ENCODE measurements at regions not wholly inside any gene's neighbourhood (a gene's known extent, or its start where the extent isn't known, plus 50 kb on each side); places are given as distances from the start of the nearest gene placed in this dataset.
A peak's percentile ranks its signal among the peaks of the same experiment; 100 is the strongest.

GRCh38 chr3:10702961-10703740, 112.9 kb upstream of the SLC6A11 start:
- peak; percentile 14 for DNase-seq (ENCODE audit: low read depth)
- no peak for TF ChIP-seq CTCF (IDR thresholded peaks at IDR 0.05; ENCODE audit: control insufficient read depth, extremely low read depth, insufficient read depth)
- no peak overlapping the region for H3K4me3 ChIP-seq (ENCODE audit: low read depth, low read length)

- peak; percentile 53 for TF ChIP-seq CTCF (IDR thresholded peaks at IDR 0.05; ENCODE audit: control insufficient read depth, extremely low read depth, insufficient read depth)
- DNase-seq (ENCODE audit: low read depth) = no peak
- H3K4me3 ChIP-seq (ENCODE audit: low read depth, low read length) = no peak overlapping the region
Observed at GRCh38 chr3:10703875-10704274, 112.2 kb upstream of the SLC6A11 start.

GRCh38 chr3:10706156-10706739, 109.8 kb upstream of the SLC6A11 start:
- no peak for DNase-seq (ENCODE audit: low read depth)
- H3K4me3 ChIP-seq (ENCODE audit: low read depth, low read length) = no peak overlapping the region
- TF ChIP-seq CTCF (IDR thresholded peaks at IDR 0.05; ENCODE audit: control insufficient read depth, extremely low read depth, insufficient read depth) = no peak

- H3K4me3 ChIP-seq (ENCODE audit: low read depth, low read length) = no peak overlapping the region
- no peak for TF ChIP-seq CTCF (IDR thresholded peaks at IDR 0.05; ENCODE audit: control insufficient read depth, extremely low read depth, insufficient read depth)
Observed at GRCh38 chr3:10706740-10707399, 109.2 kb upstream of the SLC6A11 start.

GRCh38 chr3:10707400-10708215, 108.4 kb upstream of the SLC6A11 start:
- peak; percentile 16; the same call in 1 of the 2 replicates for TF ChIP-seq CTCF (IDR thresholded peaks at IDR 0.05; ENCODE audit: control insufficient read depth, extremely low read depth, insufficient read depth)

More at GRCh38 chr3:10706740-10707399, 109.2 kb upstream of the SLC6A11 start:
- DNase-seq (ENCODE audit: low read depth) = no peak

GRCh38 chr3:10708216-10708893, 107.7 kb upstream of the SLC6A11 start:
- H3K4me3 ChIP-seq (ENCODE audit: low read depth, low read length) = no peak overlapping the region
- TF ChIP-seq CTCF (IDR thresholded peaks at IDR 0.05; ENCODE audit: control insufficient read depth, extremely low read depth, insufficient read depth) = no peak
- no peak for DNase-seq (ENCODE audit: low read depth)

More at GRCh38 chr3:10707400-10708215, 108.4 kb upstream of the SLC6A11 start:
- DNase-seq (ENCODE audit: low read depth) = no peak
- H3K4me3 ChIP-seq (ENCODE audit: low read depth, low read length) = no peak overlapping the region

All from LNCaP clone FGC (cell line).